GM12878 (cell line): ENCODE measurements at regions not wholly inside any gene's neighbourhood (a gene's known extent, or its start where the extent isn't known, plus 50 kb on each side); places are given as distances from the start of the nearest gene placed in this dataset.

Experiments
- ATAC-seq: fragments of 200-7000 bp; cut with Tn5 transposase; 3 replicates; pipeline ENCODE4 v1.9.1; 2020; ENCODE audit warnings: mild to moderate bottlenecking, moderate library complexity
- BruUV-seq: library from RNA; stranded (reverse); fragments of 400-500 nt; replicated peaks from 2 replicates; lab custom pipeline; 2021; lab: Mats Ljungman, UMichigan
- CTCF ChIA-PET: fragments of 300-600 bp; sonication (Branson Sonifier 250); formaldehyde crosslinking; extraction: SDS; loops from one replicate; lab custom pipeline; 2021; ENCODE audit warnings: inconsistent platforms; lab: Yijun Ruan, JAX
- POLR2A ChIA-PET: fragments of 350-600 bp; formaldehyde crosslinking; extraction: SDS; loops from one replicate; lab custom pipeline; 2021; ENCODE audit warnings: inconsistent platforms; lab: Charles Lee
- RAD21 ChIA-PET: fragments of 300-600 bp; sonication (Branson Sonifier 250); formaldehyde crosslinking; loops from one replicate; lab custom pipeline; 2023; ENCODE audit warnings: antibody characterized with exemption; ENCODE audit not compliant: unreplicated experiment; lab: Charles Lee
- SMC1A ChIA-PET: fragments of 300-600 bp; sonication (Branson Sonifier 250); formaldehyde crosslinking; loops from one replicate; lab custom pipeline; 2023; ENCODE audit not compliant: unreplicated experiment, uncharacterized antibody; lab: Charles Lee
- DNase-seq: peaks from one replicate; pipeline ENCODE4 v3.0.0-alpha.2; 2011; ENCODE audit warnings: low read depth, low spot score
- FAIRE-seq: peaks from 3 replicates; lab custom pipeline; 2011; peaks lifted over from hg19 to GRCh38; lab: Jason Lieb, UNC
- H2AFZ ChIP-seq: 2 replicates; pipeline ENCODE4 v1.6.0; 2011; ENCODE audit warnings: low read depth, low read length, control low read depth; ENCODE audit not compliant: control insufficient read depth
- H3K27ac ChIP-seq: 2 replicates; pipeline ENCODE4 v1.5.1; 2011; ENCODE audit warnings: control low read depth; ENCODE audit not compliant: control insufficient read depth, insufficient read depth
- H3K27me3 ChIP-seq, 2 experiments: replicated peaks in 1 of 2; 2 replicates each; pipeline versions ENCODE4 v1.6.0 to v1.6.1; 2011; ENCODE audit warnings: low read length in 1 of 2; ENCODE audit not compliant: control insufficient read depth in 2 of 2, insufficient read depth in 2 of 2
- H3K36me3 ChIP-seq, 2 experiments: 2 replicates each; pipeline ENCODE4 v1.5.1; 2011; ENCODE audit warnings: low read length in 1 of 2; ENCODE audit not compliant: control insufficient read depth in 2 of 2, insufficient read depth in 2 of 2
- H3K4me1 ChIP-seq: 2 replicates; pipeline ENCODE4 v1.6.1; 2011; ENCODE audit warnings: mild to moderate bottlenecking, low read length, moderate library complexity, mixed read lengths; ENCODE audit not compliant: control insufficient read depth, insufficient read depth
- H3K4me2 ChIP-seq: 2 replicates; pipeline ENCODE4 v1.6.0; 2011; ENCODE audit warnings: control low read depth; ENCODE audit not compliant: control insufficient read depth, insufficient read depth
- H3K4me3 ChIP-seq: fragments of 200-600 bp; sonication (generic); 2 replicates; pipeline ENCODE4 v1.5.1; 2016
- H3K79me2 ChIP-seq: 2 replicates; pipeline ENCODE4 v1.6.0; 2011; ENCODE audit warnings: low read length; ENCODE audit not compliant: control insufficient read depth, insufficient read depth
- H3K9ac ChIP-seq: 2 replicates; pipeline ENCODE4 v1.8.0; 2011; ENCODE audit warnings: low read length, control low read depth, mixed read lengths; ENCODE audit not compliant: control insufficient read depth, insufficient read depth
- H3K9me3 ChIP-seq: replicated peaks from 3 replicates; pipeline ENCODE4 v1.5.1; 2011; ENCODE audit warnings: mild to moderate bottlenecking, low read length; ENCODE audit not compliant: control insufficient read depth, insufficient read depth
- H4K20me1 ChIP-seq: 2 replicates; pipeline ENCODE4 v1.6.0; 2011; ENCODE audit not compliant: control insufficient read depth, insufficient read depth
- ATF2 ChIP-seq: IDR thresholded peaks from 2 replicates; pipeline ENCODE4 v1.6.1; 2012; ENCODE audit warnings: low read length, inconsistent platforms
- BCLAF1 ChIP-seq: fragments of 450-650 bp; IDR thresholded peaks from 2 replicates; pipeline ENCODE4 v1.6.1; 2017; ENCODE audit warnings: antibody characterized with exemption, mild to moderate bottlenecking, moderate library complexity
- BMI1 ChIP-seq: fragments of 450-650 bp; IDR thresholded peaks from 2 replicates; pipeline ENCODE4 v1.6.1; 2016; ENCODE audit warnings: mild to moderate bottlenecking, moderate library complexity, borderline replicate concordance
- BRCA1 ChIP-seq: IDR thresholded peaks from 2 replicates; pipeline ENCODE4 v1.6.1; 2011; ENCODE audit warnings: low read depth, low read length, improper control_type of control experiment
- PAX5 ChIP-seq: IDR thresholded peaks from 2 replicates; pipeline ENCODE4 v1.6.1; 2011; ENCODE audit warnings: low read depth, low read length, borderline replicate concordance
- SREBF2 ChIP-seq: IDR thresholded peaks from 2 replicates; pipeline ENCODE4 v1.6.1; 2012; ENCODE audit warnings: mild to moderate bottlenecking, low read length
- STAT1 ChIP-seq: fragments of 450-650 bp; conservative IDR thresholded peaks from 2 replicates; pipeline ENCODE4 v1.6.1; 2014; ENCODE audit warnings: antibody characterized with exemption, mild to moderate bottlenecking
- ZBTB40 ChIP-seq: fragments of 450-650 bp; IDR thresholded peaks from 2 replicates; pipeline ENCODE4 v1.6.1; 2016; ENCODE audit warnings: mild to moderate bottlenecking, moderate library complexity, borderline replicate concordance
- WGBS: methylation state at CpG from one replicate; pipeline ENCODE4 v1.1.6; 2016; ENCODE audit warnings: low lambda C conversion rate; ENCODE audit not compliant: insufficient replicate concordance, insufficient coverage; ENCODE audit errors: missing lambda C conversion rate; 5-methylcytosine and 5-hydroxymethylcytosine counted together
- in situ Hi-C: fragments of 300-500 bp; cut with MboI; formaldehyde crosslinking; loops from 9 replicates; pipeline ENCODE4 v1.14.3; 2018; ENCODE audit warnings: mixed read lengths
- intact Hi-C: fragments of 100-400 bp; cut with micrococcal nuclease; formaldehyde crosslinking; loops from one replicate; pipeline ENCODE4 v1.14.2; 2022; ENCODE audit not compliant: unreplicated experiment

- in situ Hi-C loops = no loop called here
- ChIA-PET RAD21 (no interaction called here), POLR2A (no interaction called here), CTCF (interaction anchor here (0.9 to 1.6 kb wide), 2 partner anchors 10 to 562 kb away, joined by 3 to 4 read pairs; no protein-coding TSS in a partner anchor), SMC1A (interaction anchor here (1.0 kb wide), 1 partner anchor 29 kb away, joined by 4 read pairs; no protein-coding TSS in a partner anchor)
- Histone ChIP-seq H3K9ac (no peak overlapping the region), H3K9me3 (peaks cover 2% of the 10 kb centered on the region; the same call in 1 of the 3 replicates), H3K27ac (no peak overlapping the region), H3K4me1 (no peaks in the 10 kb centered on the region), H3K36me3 (no peaks in the 10 kb centered on the region), H2AFZ (no peak overlapping the region), H3K4me2 (no peak overlapping the region), H3K27me3 (no peaks in the 10 kb centered on the region), H3K4me3 (no peak overlapping the region), H4K20me1 (no peaks in the 10 kb centered on the region), H3K79me2 (no peaks in the 10 kb centered on the region)
- DNase-seq = no peak
- ATAC-seq = no peak
- no TSS peak for BruUV-seq
- WGBS = 89% methylated on average over 6 of the region's 6 CpGs
- no peak for FAIRE-seq
- intact Hi-C loops = no loop called here
- TF ChIP-seq BRCA1 = no peak
- TF ChIP-seq BMI1 = no peak
- no peak for TF ChIP-seq ATF2
- no peak for TF ChIP-seq PAX5
These were observed 149.2 kb upstream of the FUT8 start for GRCh38 chr14:65263177-65263788.

DNA sequence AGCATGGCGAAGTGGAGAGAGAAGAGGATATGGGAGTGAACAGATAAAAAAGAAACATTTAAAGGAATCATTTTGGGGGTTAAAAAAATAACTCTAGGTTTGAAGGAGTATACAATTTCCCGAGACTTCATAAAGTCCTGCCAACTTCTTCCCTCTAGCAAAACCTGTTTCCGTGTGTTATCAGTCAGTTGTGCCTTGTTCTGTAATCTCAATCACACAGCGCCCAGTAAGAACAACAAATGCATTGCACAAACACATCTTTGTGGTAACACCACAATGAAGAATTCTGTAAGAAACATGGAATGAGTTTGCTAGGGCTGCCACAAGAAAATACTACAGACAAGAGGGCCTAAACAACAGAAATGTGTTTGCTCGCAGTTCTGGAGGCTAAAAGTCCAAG lies 144.7 kb upstream of the FUT8 start:
- DNase-seq = no peak
- H3K4me2 ChIP-seq = no peak overlapping the region
- no peak overlapping the region for H3K4me3 ChIP-seq
- 97% methylated on average over 5 of the region's 5 CpGs for WGBS
- no peaks in the 10 kb centered on the region for H3K4me1 ChIP-seq
- SMC1A ChIA-PET = no interaction called here
- no peak overlapping the region for H3K9ac ChIP-seq
- H3K9me3 ChIP-seq = no peaks in the 10 kb centered on the region
- POLR2A ChIA-PET = no interaction called here
- intact Hi-C loops = no loop called here
- TF ChIP-seq STAT1 (no peak), SREBF2 (no peak), ZBTB40 (no peak), BCLAF1 (no peak)
- TF ChIP-seq, all 136 proteins: peak for 0
- H3K36me3 ChIP-seq = no peaks in the 10 kb centered on the region
- no peaks in the 10 kb centered on the region for H4K20me1 ChIP-seq
- CTCF ChIA-PET = no interaction called here
- no peak overlapping the region for H3K27ac ChIP-seq
- RAD21 ChIA-PET = no interaction called here
- BruUV-seq = no TSS peak
- ATAC-seq (no peak), FAIRE-seq (no peak)
- H3K27me3 ChIP-seq = no peaks in the 10 kb centered on the region
- no peaks in the 10 kb centered on the region for H3K79me2 ChIP-seq
- no peak overlapping the region for H2AFZ ChIP-seq
- in situ Hi-C loops = no loop called here
